ENCODE measurements at regions not wholly inside any gene's neighbourhood (a gene's known extent, or its start where the extent isn't known, plus 50 kb on each side); places are given as distances from the start of the nearest gene placed in this dataset.

DNA sequence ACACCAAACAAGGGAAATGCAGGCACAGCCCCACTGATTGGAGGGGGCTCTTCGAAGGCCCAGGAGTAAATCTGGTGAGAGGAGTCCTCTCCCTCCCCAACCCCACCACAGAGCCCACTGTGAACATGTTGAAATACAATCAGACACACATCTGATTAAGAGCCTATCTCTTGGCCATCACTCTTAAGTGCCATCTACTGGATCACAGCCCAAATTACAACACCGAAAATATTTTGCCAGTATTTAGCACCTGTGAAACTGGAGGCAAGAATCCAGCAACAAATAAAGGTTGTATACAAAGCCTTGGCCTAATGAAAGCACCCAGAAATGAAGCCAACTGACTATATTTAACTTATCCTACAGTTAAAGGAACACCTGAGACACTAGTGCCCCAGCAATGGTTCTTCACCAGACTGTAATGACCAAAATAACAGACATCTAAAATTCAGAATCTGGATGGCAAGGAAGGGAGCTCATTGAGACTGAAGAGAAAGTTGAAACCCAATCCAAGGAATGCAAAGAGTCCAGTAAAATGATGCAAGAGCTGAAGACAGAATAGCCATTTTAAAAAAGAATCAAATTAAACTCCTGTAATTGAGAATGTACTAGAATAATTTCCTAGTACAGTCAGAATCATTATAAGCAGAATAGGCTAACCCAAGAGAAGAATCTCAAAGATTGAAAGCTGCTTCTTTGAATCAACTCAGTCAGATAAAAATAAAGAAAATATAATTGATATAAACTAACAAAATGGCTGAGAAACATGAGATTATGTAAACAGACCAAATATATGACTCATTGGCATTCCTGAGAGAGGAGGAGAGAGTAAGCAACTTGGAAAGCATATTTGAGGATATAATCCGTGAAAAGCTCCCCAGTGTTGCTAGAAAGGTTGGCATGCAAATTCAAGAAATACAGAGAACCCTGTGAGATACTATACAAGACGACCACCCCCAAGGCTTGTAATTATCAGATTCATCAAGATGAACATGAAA, 1117.0 kb downstream of the FLRT2 start:
- Histone ChIP-seq H3K36me3 (replicated peaks in 1 of 2; ENCODE audit: control insufficient read depth in 1 of 2, insufficient read depth in 2 of 2, low read length in 2 of 2) (no peaks in the 10 kb centered on the region), H3K27ac (ENCODE audit: extremely low read length, insufficient read depth, low read length) (no peak overlapping the region), H4K20me1 (ENCODE audit: insufficient read depth, low read length) (no peaks in the 10 kb centered on the region), H3K9me3 (ENCODE audit: low read length) (peaks cover 8% of the 10 kb centered on the region; the same call in 1 of the 2 replicates), H3K4me1 (ENCODE audit: insufficient read depth, low read length) (no peaks in the 10 kb centered on the region), H2AFZ (ENCODE audit: low read length) (no peak overlapping the region), H3K27me3 (ENCODE audit: control insufficient read depth in 1 of 2, insufficient read depth in 2 of 2, low read length in 2 of 2) (no peaks in the 10 kb centered on the region), H3K4me2 (ENCODE audit: low read depth, low read length) (no peak overlapping the region), H3K9ac (ENCODE audit: insufficient read depth, low read depth, low read length) (no peak overlapping the region), H3K79me2 (ENCODE audit: insufficient read depth, low read length) (no peaks in the 10 kb centered on the region), H3K4me3 (replicated peaks in 1 of 3; ENCODE audit: insufficient read depth in 1 of 3, low read depth in 2 of 3, low read length in 3 of 3) (no peak overlapping the region)
- ChIA-PET CTCF (ENCODE audit: low intra/inter-chr PET ratio, low total read pairs) (no interaction called here), POLR2A (no interaction called here)
- intact Hi-C loops (cut with micrococcal nuclease; ENCODE audit: unreplicated experiment): no loop called here
- FAIRE-seq: no peak
- WGBS (ENCODE audit: low lambda C conversion rate): 27% methylated on average over 4 of the region's 4 CpGs
- in situ Hi-C loops (cut with HindIII; ENCODE audit: extremely low pct_ligation_motif_present, low pct_unique_long_range_greater_than_20kb): no loop called here
- BruUV-seq (replicated peaks): no TSS peak
- DNase-seq (ENCODE audit: low spot score): peak; percentile 4
- TF ChIP-seq STAG1 (CRISPR knock-in tag; IDR thresholded peaks at IDR 0.05): peak; percentile 27
- no peak for TF ChIP-seq SALL1 (CRISPR knock-in tag; IDR thresholded peaks at IDR 0.05)
- no peak for TF ChIP-seq JDP2 (CRISPR knock-in tag; IDR thresholded peaks at IDR 0.05; ENCODE audit: borderline replicate concordance)
- TF ChIP-seq ZNF367 (CRISPR knock-in tag; IDR thresholded peaks at IDR 0.05; ENCODE audit: borderline replicate concordance): no peak
- no peak for ATAC-seq

DNA sequence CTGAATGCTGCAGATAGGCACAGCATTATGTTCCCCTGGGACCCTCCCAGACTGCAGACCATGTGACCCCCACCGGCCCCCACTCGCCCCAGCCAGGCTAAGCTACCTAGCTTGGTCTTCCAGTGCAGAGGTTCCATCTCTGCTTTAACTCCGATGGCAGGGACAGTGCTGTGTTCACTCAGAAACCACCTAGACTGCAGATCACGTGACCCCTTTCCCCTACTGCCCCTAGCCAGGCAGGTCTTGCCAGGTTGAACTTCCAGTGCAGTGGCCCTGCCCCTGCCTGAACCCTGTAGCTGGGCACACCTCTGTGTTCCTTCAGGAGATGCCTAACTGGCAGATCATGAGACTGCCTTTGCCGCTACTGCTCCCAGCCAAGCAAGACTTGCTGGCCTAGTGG, 1116.2 kb downstream of the FLRT2 start:
- WGBS (ENCODE audit: low lambda C conversion rate): 80% methylated on average over 2 of the region's 5 CpGs
- Histone ChIP-seq H3K36me3 (replicated peaks in 1 of 2; ENCODE audit: control insufficient read depth in 1 of 2, insufficient read depth in 2 of 2, low read length in 2 of 2) (no peaks in the 10 kb centered on the region), H3K4me1 (ENCODE audit: insufficient read depth, low read length) (no peaks in the 10 kb centered on the region), H3K27me3 (ENCODE audit: control insufficient read depth in 1 of 2, insufficient read depth in 2 of 2, low read length in 2 of 2) (no peaks in the 10 kb centered on the region), H3K4me3 (replicated peaks in 1 of 3; ENCODE audit: insufficient read depth in 1 of 3, low read depth in 2 of 3, low read length in 3 of 3) (no peak overlapping the region), H3K79me2 (ENCODE audit: insufficient read depth, low read length) (no peaks in the 10 kb centered on the region), H4K20me1 (ENCODE audit: insufficient read depth, low read length) (no peaks in the 10 kb centered on the region), H3K9me3 (ENCODE audit: low read length) (peaks cover 8% of the 10 kb centered on the region; the same call in 1 of the 2 replicates), H2AFZ (ENCODE audit: low read length) (no peak overlapping the region), H3K4me2 (ENCODE audit: low read depth, low read length) (no peak overlapping the region), H3K9ac (ENCODE audit: insufficient read depth, low read depth, low read length) (no peak overlapping the region), H3K27ac (ENCODE audit: extremely low read length, insufficient read depth, low read length) (no peak overlapping the region)
- ChIA-PET POLR2A (no interaction called here), CTCF (ENCODE audit: low intra/inter-chr PET ratio, low total read pairs) (no interaction called here)
- no peak for FAIRE-seq
- intact Hi-C loops (cut with micrococcal nuclease; ENCODE audit: unreplicated experiment) (no loop called here), in situ Hi-C loops (cut with HindIII; ENCODE audit: extremely low pct_ligation_motif_present, low pct_unique_long_range_greater_than_20kb) (no loop called here)
- no TSS peak for BruUV-seq (replicated peaks)
- TF ChIP-seq FOXP1 (IDR thresholded peaks at IDR 0.05) (no peak), FOXP1 (CRISPR knock-in tag; IDR thresholded peaks at IDR 0.05) (no peak), RAD51 (IDR thresholded peaks at IDR 0.05; ENCODE audit: borderline replicate concordance) (peak; percentile 77; the same call in 1 of the 2 replicates), ZNF652 (CRISPR knock-in tag; IDR thresholded peaks at IDR 0.05; ENCODE audit: borderline replicate concordance, low read depth) (no peak)
- TF ChIP-seq, protein P1, sequence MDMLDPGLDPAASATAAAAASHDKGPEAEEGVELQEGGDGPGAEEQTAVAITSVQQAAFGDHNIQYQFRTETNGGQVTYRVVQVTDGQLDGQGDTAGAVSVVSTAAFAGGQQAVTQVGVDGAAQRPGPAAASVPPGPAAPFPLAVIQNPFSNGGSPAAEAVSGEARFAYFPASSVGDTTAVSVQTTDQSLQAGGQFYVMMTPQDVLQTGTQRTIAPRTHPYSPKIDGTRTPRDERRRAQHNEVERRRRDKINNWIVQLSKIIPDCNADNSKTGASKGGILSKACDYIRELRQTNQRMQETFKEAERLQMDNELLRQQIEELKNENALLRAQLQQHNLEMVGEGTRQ (IDR thresholded peaks at IDR 0.05; ENCODE audit: low read depth, low read length): peak; percentile 50; the same call in 1 of the 2 replicates
- TF ChIP-seq, protein P1 (CRISPR knock-in tag; IDR thresholded peaks at IDR 0.05; ENCODE audit: borderline replicate concordance): no peak
- no peak for DNase-seq (ENCODE audit: low spot score)
- ATAC-seq: no peak
